ENCODE measurements at regions not wholly inside any gene's neighbourhood (a gene's known extent, or its start where the extent isn't known, plus 50 kb on each side); places are given as distances from the start of the nearest gene placed in this dataset.

GRCh38 chr7:32357535-32358277 is 132.5 kb downstream of the LSM5 start:
- DNase-seq (ENCODE audit: low read depth) = no peak
- H3K4me3 ChIP-seq (ENCODE audit: low read depth, low read length) = no peak overlapping the region
- TF ChIP-seq CTCF (IDR thresholded peaks at IDR 0.05; ENCODE audit: insufficient read depth, low read length) = no peak

GRCh38 chr7:32347244-32347828 is 142.8 kb downstream of the LSM5 start:
- DNase-seq (ENCODE audit: low read depth) = peak; percentile 14

GRCh38 chr7:32346253-32346652 is 143.9 kb downstream of the LSM5 start:
- no peak for TF ChIP-seq CTCF (IDR thresholded peaks at IDR 0.05; ENCODE audit: insufficient read depth, low read length)
- no peak overlapping the region for H3K4me3 ChIP-seq (ENCODE audit: low read depth, low read length)
- DNase-seq (ENCODE audit: low read depth) = no peak

More at GRCh38 chr7:32347244-32347828, 142.8 kb downstream of the LSM5 start:
- peak; percentile 60 for TF ChIP-seq CTCF (IDR thresholded peaks at IDR 0.05; ENCODE audit: insufficient read depth, low read length)
- H3K4me3 ChIP-seq (ENCODE audit: low read depth, low read length) = no peak overlapping the region

- H3K4me3 ChIP-seq (ENCODE audit: low read depth, low read length) = no peak overlapping the region
- no peak for TF ChIP-seq CTCF (IDR thresholded peaks at IDR 0.05; ENCODE audit: insufficient read depth, low read length)
- no peak for DNase-seq (ENCODE audit: low read depth)
These were observed 153.5 kb downstream of the LSM5 start for GRCh38 chr7:32336726-32337125.

GRCh38 chr7:32335107-32335506 is 155.1 kb downstream of the LSM5 start:
- no peak overlapping the region for H3K4me3 ChIP-seq (ENCODE audit: low read depth, low read length)
- no peak for DNase-seq (ENCODE audit: low read depth)
- TF ChIP-seq CTCF (IDR thresholded peaks at IDR 0.05; ENCODE audit: insufficient read depth, low read length) = no peak

GRCh38 chr7:32330602-32331001 is 159.6 kb downstream of the LSM5 start:
- TF ChIP-seq CTCF (IDR thresholded peaks at IDR 0.05; ENCODE audit: insufficient read depth, low read length) = no peak
- H3K4me3 ChIP-seq (ENCODE audit: low read depth, low read length) = no peak overlapping the region
- no peak for DNase-seq (ENCODE audit: low read depth)

Data from fibroblast of the aortic adventitia (primary cell).